HCT116 (cell line): ENCODE measurements at regions not wholly inside any gene's neighbourhood (a gene's known extent, or its start where the extent isn't known, plus 50 kb on each side); places are given as distances from the start of the nearest gene placed in this dataset.

ENCODE experiments used
- ATAC-seq: fragments of 200-7000 bp; cut with Tn5 transposase; 2 replicates; pipeline ENCODE4 v1.9.1; 2020; ENCODE audit warnings: mild to moderate bottlenecking, moderate library complexity
- BruUV-seq: library from RNA; stranded (reverse); fragments of 400-500 nt; replicated peaks from 2 replicates; lab custom pipeline; 2021; lab: Mats Ljungman, UMichigan
- CTCF ChIA-PET: fragments of 300-600 bp; sonication (Branson Sonifier 250); formaldehyde crosslinking; loops from one replicate; lab custom pipeline; 2021; ENCODE audit warnings: antibody characterized with exemption; lab: Charles Lee
- POLR2A ChIA-PET: fragments of 300-600, 350-600 bp; sonication (Branson Sonifier 250); formaldehyde crosslinking; loops from one replicate; lab custom pipeline; 2021; ENCODE audit warnings: antibody characterized with exemption; lab: Charles Lee
- RAD21 ChIA-PET, 2 experiments: fragments of 300-600 bp; sonication (Branson Sonifier 250); formaldehyde crosslinking; loops; one replicate each; lab custom pipeline; 2023; ENCODE audit warnings: low total read pairs in 2 of 2; ENCODE audit not compliant: uncharacterized antibody in 2 of 2, unreplicated experiment in 2 of 2, low non-redundant PET in 1 of 2; lab: Charles Lee
- DNase-seq: peaks from one replicate; pipeline ENCODE4 v3.0.0-alpha.2; 2010; ENCODE audit warnings: low read depth, low spot score
- H2AFZ ChIP-seq: fragments of 200-600 bp; shearing (Covaris generic), sonication (generic); 2 replicates; pipeline ENCODE4 v1.6.1; 2017; ENCODE audit warnings: low read depth, mixed run types, mixed read lengths, antibody characterized with exemption, low read length; ENCODE audit not compliant: poor library complexity, severe bottlenecking
- H3K27ac ChIP-seq: 2 replicates; pipeline ENCODE4 v1.5.1; 2012; ENCODE audit warnings: low read depth, low read length
- H3K27me3 ChIP-seq: fragments of 200-600 bp; sonication (generic); 2 replicates; pipeline ENCODE4 v1.6.1; 2016; ENCODE audit warnings: mixed run types, low read length, mixed read lengths; ENCODE audit not compliant: insufficient read depth
- H3K36me3 ChIP-seq, 2 experiments: fragments of 200-500 bp in 1 of 2; fragments of 200-600 bp in 1 of 2; sonication (Bioruptor generic) in 1 of 2; sonication (generic) in 1 of 2; 2 replicates each; pipeline versions ENCODE4 v1.5.1 to v1.6.1; 2014 to 2016; ENCODE audit warnings: low read length in 2 of 2, inconsistent platforms in 1 of 2, mixed read lengths in 1 of 2, mixed run types in 1 of 2; ENCODE audit not compliant: insufficient read depth in 2 of 2, control insufficient read depth in 1 of 2
- H3K4me1 ChIP-seq, 2 experiments: fragments of 200-600 bp in 1 of 2; sonication (generic) in 1 of 2; 2 replicates each; pipeline versions ENCODE4 v1.5.1 to v1.6.1; 2012 to 2017; ENCODE audit warnings: low read length in 2 of 2, inconsistent platforms in 1 of 2, mild to moderate bottlenecking in 1 of 2, mixed read lengths in 1 of 2, mixed run types in 1 of 2, moderate library complexity in 1 of 2; ENCODE audit not compliant: insufficient read depth in 2 of 2, control insufficient read depth in 1 of 2
- H3K4me2 ChIP-seq: fragments of 200-600 bp; sonication (generic); 2 replicates; pipeline ENCODE4 v1.6.1; 2017; ENCODE audit warnings: mixed run types, low read length, mixed read lengths
- H3K4me3 ChIP-seq, 2 experiments: fragments of 200-600 bp in 1 of 2; sonication (generic) in 1 of 2; replicated peaks in 1 of 2; 2 replicates each; pipeline ENCODE4 v1.5.1; 2011 to 2016; ENCODE audit warnings: low read length in 2 of 2, control low read depth in 1 of 2, low read depth in 1 of 2, mild to moderate bottlenecking in 1 of 2, mixed read lengths in 1 of 2, mixed run types in 1 of 2
- H3K79me2 ChIP-seq: fragments of 200-600 bp; sonication (generic); 2 replicates; pipeline ENCODE4 v1.6.1; 2017; ENCODE audit warnings: mild to moderate bottlenecking, mixed run types, low read length, moderate library complexity, mixed read lengths; ENCODE audit not compliant: insufficient read depth
- H3K9ac ChIP-seq: fragments of 200-600 bp; sonication (generic); 2 replicates; pipeline ENCODE4 v1.6.1; 2016; ENCODE audit warnings: low read length, mixed read lengths
- H3K9me2 ChIP-seq: fragments of 200-600 bp; sonication (generic), shearing (Covaris generic); 2 replicates; pipeline ENCODE4 v1.6.1; 2017; ENCODE audit warnings: mixed run types, mild to moderate bottlenecking, moderate library complexity; ENCODE audit not compliant: insufficient read depth
- H3K9me3 ChIP-seq, 2 experiments: fragments of 200-500 bp in 1 of 2; fragments of 200-600 bp in 1 of 2; sonication (Bioruptor generic) in 1 of 2; sonication (generic) in 1 of 2; 2 replicates each; pipeline ENCODE4 v1.6.1; 2014 to 2017; ENCODE audit warnings: low read length in 2 of 2, mixed read lengths in 2 of 2, inconsistent platforms in 1 of 2, low read depth in 1 of 2, mild to moderate bottlenecking in 1 of 2, mixed run types in 1 of 2, moderate library complexity in 1 of 2; ENCODE audit not compliant: control insufficient read depth in 1 of 2, insufficient read depth in 1 of 2
- H4K20me1 ChIP-seq: fragments of 200-600 bp; sonication (generic), shearing (Covaris generic); 2 replicates; pipeline ENCODE4 v1.6.1; 2017; ENCODE audit warnings: mixed run types, mild to moderate bottlenecking, moderate library complexity; ENCODE audit not compliant: insufficient read depth
- ATF3 ChIP-seq: IDR thresholded peaks from 2 replicates; pipeline ENCODE4 v1.6.1; 2012
- CBX3 ChIP-seq: IDR thresholded peaks from 2 replicates; pipeline ENCODE4 v1.6.1; 2012; ENCODE audit warnings: low read depth
- CEBPB ChIP-seq: IDR thresholded peaks from 2 replicates; pipeline ENCODE4 v1.6.1; 2012; ENCODE audit warnings: low read depth
- CTCF ChIP-seq, 3 experiments: fragments of 200-600 bp in 1 of 3; sonication (generic) in 1 of 3; IDR thresholded peaks in 2 of 3; conservative IDR thresholded peaks in 1 of 3; 2 replicates each; pipeline ENCODE4 v1.5.1; 2012 to 2017; ENCODE audit warnings: low read depth in 2 of 3, low read length in 2 of 3, antibody characterized with exemption in 1 of 3, borderline replicate concordance in 1 of 3, control low read depth in 1 of 3, mild to moderate bottlenecking in 1 of 3, mixed read lengths in 1 of 3, mixed run types in 1 of 3, moderate library complexity in 1 of 3; ENCODE audit not compliant: insufficient read depth in 1 of 3
- EGR1 ChIP-seq: IDR thresholded peaks from 2 replicates; pipeline ENCODE4 v1.6.1; 2012; ENCODE audit warnings: low read depth
- ELF1 ChIP-seq: IDR thresholded peaks from 2 replicates; pipeline ENCODE4 v1.6.1; 2012; ENCODE audit warnings: low read depth, borderline replicate concordance
- EZH2phosphoT487 ChIP-seq: fragments of 200-600 bp; IDR thresholded peaks from 2 replicates; pipeline ENCODE4 v1.6.1; 2018; ENCODE audit warnings: antibody characterized with exemption, borderline replicate concordance
- FOSL1 ChIP-seq: IDR thresholded peaks from 2 replicates; pipeline ENCODE4 v1.6.1; 2012; ENCODE audit warnings: low read depth
- JUND ChIP-seq: IDR thresholded peaks from 2 replicates; pipeline ENCODE4 v1.6.1; 2012
- POLR2A ChIP-seq: IDR thresholded peaks from 2 replicates; pipeline ENCODE4 v1.7.0; 2011; ENCODE audit warnings: borderline replicate concordance; ENCODE audit not compliant: insufficient read depth, insufficient read length; ENCODE audit errors: extremely low read depth
- POLR2AphosphoS5 ChIP-seq: IDR thresholded peaks from 2 replicates; pipeline ENCODE4 v1.6.1; 2011; ENCODE audit warnings: mild to moderate bottlenecking, low read depth, low read length, moderate library complexity
- RAD21 ChIP-seq: IDR thresholded peaks from 2 replicates; pipeline ENCODE4 v1.6.1; 2012; ENCODE audit warnings: low read depth, mild to moderate bottlenecking
- SIN3A ChIP-seq: IDR thresholded peaks from 2 replicates; pipeline ENCODE4 v1.6.1; 2012; ENCODE audit warnings: low read depth
- SP1 ChIP-seq: IDR thresholded peaks from 2 replicates; pipeline ENCODE4 v1.6.1; 2012; ENCODE audit warnings: low read depth
- SRF ChIP-seq: IDR thresholded peaks from 2 replicates; pipeline ENCODE4 v1.6.1; 2012; ENCODE audit warnings: low read depth
- TCF7L2 ChIP-seq: IDR thresholded peaks from 2 replicates; pipeline ENCODE4 v1.7.0; 2011; ENCODE audit warnings: borderline replicate concordance, inconsistent platforms; ENCODE audit not compliant: insufficient read depth, insufficient read length; ENCODE audit errors: extremely low read depth
- ZBTB33 ChIP-seq: IDR thresholded peaks from 2 replicates; pipeline ENCODE4 v1.6.1; 2011; ENCODE audit warnings: mild to moderate bottlenecking, low read length, moderate library complexity; ENCODE audit not compliant: insufficient replicate concordance; ENCODE audit errors: extremely low read depth
- ZFX ChIP-seq: fragments of 450-650 bp; IDR thresholded peaks from 2 replicates; pipeline ENCODE4 v1.6.1; 2017
- ZNF274 ChIP-seq: fragments of 200-500 bp; sonication (Bioruptor generic); IDR thresholded peaks from 2 replicates; pipeline ENCODE4 v1.6.1; 2014; ENCODE audit warnings: mild to moderate bottlenecking, low read depth, low read length, inconsistent platforms
- intact Hi-C: fragments of 100-400 bp; cut with micrococcal nuclease; formaldehyde crosslinking; loops from 2 replicates; pipeline ENCODE4 v1.10.0; 2022

GRCh38 chr3:7875925-7876324 is 625.7 kb upstream of the LMCD1 start (continued):
- TF ChIP-seq ATF3 (peak; percentile 52; the same call in 1 of the 2 replicates), ZNF274 (no peak), CEBPB (peak; percentile 71), FOSL1 (peak; percentile 94)
- TF ChIP-seq, all 23 proteins: peak for 11

GRCh38 chr3:7876741-7877297 is 624.8 kb upstream of the LMCD1 start:
- H3K9ac ChIP-seq: peak overlapping the region; percentile 44
- DNase-seq (peak; percentile 97), ATAC-seq (peak; percentile 80)
- CTCF ChIA-PET: interaction anchor here (1.4 kb wide), 1 partner anchor 76 kb away, joined by 5 read pairs; no protein-coding TSS in a partner anchor
- H3K4me1 ChIP-seq: peaks cover 62 to 78% of the 10 kb centered on the region in 2 experiments
- RAD21 ChIA-PET: interaction anchor here in 1 of 2 experiments (0.9 kb wide), 1 partner anchor 77 kb away, joined by 3 read pairs; no protein-coding TSS in a partner anchor
- H4K20me1 ChIP-seq: no peaks in the 10 kb centered on the region
- H3K9me2 ChIP-seq: no peaks in the 10 kb centered on the region
- BruUV-seq: no TSS peak
- POLR2A ChIA-PET: interaction anchor here (1.0 kb wide), 1 partner anchor 10 kb away, joined by 3 read pairs; no protein-coding TSS in a partner anchor
- H3K36me3 ChIP-seq: peaks cover 0 to 8% of the 10 kb centered on the region in 2 experiments; a peak in 1 of 4 replicates
- H3K9me3 ChIP-seq: 0 out of 4 replicates have a peak, but pooled peaks cover 0 to 3% of the 10 kb centered on the region in 2 experiments
- peak overlapping the region; percentile 67 for H3K4me2 ChIP-seq
- intact Hi-C loops: loop anchor here (5.0 kb wide), 1 partner anchor 370 kb away; no protein-coding TSS in a partner anchor
- no peak overlapping the region for H2AFZ ChIP-seq
- H3K4me3 ChIP-seq: peak overlapping the region; percentile 14 to 32
- no peaks in the 10 kb centered on the region for H3K27me3 ChIP-seq
- H3K79me2 ChIP-seq: no peaks in the 10 kb centered on the region
- H3K27ac ChIP-seq: peak overlapping the region; percentile 97
- TF ChIP-seq EZH2phosphoT487 (no peak), POLR2AphosphoS5 (peak; percentile 62), RAD21 (peak; percentile 41), CBX3 (peak; percentile 89), ZBTB33 (peak; percentile 69), SP1 (peak; percentile 98), SRF (peak; percentile 68), ELF1 (peak; percentile 42), EGR1 (peak; percentile 83), ZFX (no peak), POLR2A (no peak), FOSL1 (peak; percentile 88), SIN3A (peak; percentile 93), CEBPB (peak; percentile 93), JUND (peak; percentile 97), CTCF (IDR thresholded peaks at IDR 0.05 in 2 of 3, conservative IDR thresholded peaks at IDR 0.05 in 1 of 3; ENCODE audit: borderline replicate concordance in 1 of 3, insufficient read depth in 1 of 3, low read depth in 2 of 3, low read length in 2 of 3) (no peak), ZNF274 (no peak), TCF7L2 (peak; percentile 100)
